HEK293T (cell line): ENCODE measurements at regions not wholly inside any gene's neighbourhood (a gene's known extent, or its start where the extent isn't known, plus 50 kb on each side); places are given as distances from the start of the nearest gene placed in this dataset.
"Not testable (repeated sequence)": the region's sequence is repeated elsewhere in the genome, so short reads cannot be mapped to it uniquely, and the experiment has no call there.

Experiments
- BHLHE40 ChIP-seq: fragments of 450-650 bp; IDR thresholded peaks from 2 replicates; pipeline ENCODE4 v1.6.1; 2016; ENCODE audit warnings: mild to moderate bottlenecking, moderate library complexity, borderline replicate concordance
- HDGF ChIP-seq: fragments of 450-650 bp; IDR thresholded peaks from 2 replicates; pipeline ENCODE4 v1.6.1; 2017; ENCODE audit warnings: antibody characterized with exemption, borderline replicate concordance

DNA sequence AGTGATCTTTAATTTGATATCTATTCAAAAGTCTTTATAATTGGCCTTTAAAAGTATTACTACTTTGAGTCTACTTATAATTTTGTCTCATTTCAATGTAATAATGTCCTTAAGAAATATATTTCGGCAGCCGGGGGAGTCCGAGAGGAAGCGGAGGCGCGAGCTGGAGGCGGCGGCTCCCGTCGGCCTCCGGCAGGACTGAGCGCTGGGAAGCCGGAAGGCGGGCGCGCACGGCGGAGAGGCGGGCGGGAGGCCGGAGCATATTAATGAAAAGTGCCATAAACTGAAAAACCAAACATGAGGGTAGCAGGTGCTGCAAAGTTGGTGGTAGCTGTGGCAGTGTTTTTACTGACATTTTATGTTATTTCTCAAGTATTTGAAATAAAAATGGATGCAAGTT lies 75.7 kb downstream of the DDX53 start:
- TF ChIP-seq HDGF, BHLHE40: not testable (repeated sequence)
